RWPE1 (cell line): ENCODE measurements at regions not wholly inside any gene's neighbourhood (a gene's known extent, or its start where the extent isn't known, plus 50 kb on each side); places are given as distances from the start of the nearest gene placed in this dataset.

Experiments used
- CTCF ChIA-PET: fragments of 350-600 bp; sonication (Branson Sonifier 250); formaldehyde crosslinking; extraction: SDS; loops from one replicate; lab custom pipeline; 2021; lab: Yijun Ruan, JAX
- POLR2A ChIA-PET: fragments of 400-600 bp; formaldehyde crosslinking; extraction: SDS; loops from one replicate; lab custom pipeline; 2020; ENCODE audit warnings: antibody characterized with exemption; ENCODE audit not compliant: low non-redundant PET; lab: Yijun Ruan, JAX
- DNase-seq: peaks from one replicate; pipeline ENCODE4 v3.0.0; 2012; ENCODE audit warnings: low spot score
- H3K27ac ChIP-seq: fragments of 450-650 bp; 2 replicates; pipeline ENCODE4 v1.5.1; 2017
- CTCF ChIP-seq: fragments of 450-650 bp; conservative IDR thresholded peaks from 2 replicates; pipeline ENCODE4 v1.5.1; 2017; ENCODE audit warnings: low read depth, mild to moderate bottlenecking

- ChIA-PET POLR2A (no interaction called here), CTCF (no interaction called here)
- no peak for TF ChIP-seq CTCF
- H3K27ac ChIP-seq: no peak overlapping the region
- DNase-seq: no peak
Observed at GRCh38 chr10:109022417-109023049, 900.8 kb downstream of the XPNPEP1 start.

GRCh38 chr10:109019001-109019424 lies 904.3 kb downstream of the XPNPEP1 start:
- no peak overlapping the region for H3K27ac ChIP-seq
- ChIA-PET CTCF (no interaction called here), POLR2A (no interaction called here)
- TF ChIP-seq CTCF: no peak
- DNase-seq: no peak

GRCh38 chr10:109007514-109007913 lies 915.8 kb downstream of the XPNPEP1 start:
- H3K27ac ChIP-seq: no peak overlapping the region
- CTCF ChIA-PET: no interaction called here
- no peak for DNase-seq
- POLR2A ChIA-PET: no interaction called here
- TF ChIP-seq CTCF: no peak

- no peak for TF ChIP-seq CTCF
- POLR2A ChIA-PET: no interaction called here
- CTCF ChIA-PET: no interaction called here
- no peak overlapping the region for H3K27ac ChIP-seq
- DNase-seq: no peak
Observed at GRCh38 chr10:108990441-108990840, 932.9 kb downstream of the XPNPEP1 start.

GRCh38 chr10:108989976-108990375 lies 933.3 kb downstream of the XPNPEP1 start:
- CTCF ChIA-PET: no interaction called here
- no peak overlapping the region for H3K27ac ChIP-seq
- DNase-seq: no peak
- POLR2A ChIA-PET: no interaction called here
- TF ChIP-seq CTCF: no peak

- ChIA-PET CTCF (no interaction called here), POLR2A (no interaction called here)
- no peak overlapping the region for H3K27ac ChIP-seq
- no peak for DNase-seq
- TF ChIP-seq CTCF: no peak
Observed at GRCh38 chr10:108982159-108982558, 941.2 kb downstream of the XPNPEP1 start.
